GM19467 (cell line): ENCODE measurements at regions not wholly inside any gene's neighbourhood (a gene's known extent, or its start where the extent isn't known, plus 50 kb on each side); places are given as distances from the start of the nearest gene placed in this dataset.

Source experiments
- ATAC-seq: cut with Tn5 transposase; IDR thresholded peaks from one replicate; pipeline ENCODE4 v1.9.1; 2021; ENCODE audit warnings: mild to moderate bottlenecking, moderate library complexity; ENCODE audit not compliant: unreplicated experiment

- no peak for ATAC-seq
Observed at GRCh38 chr10:14396411-14397048, 65.8 kb upstream of the FRMD4A start.

- no peak for ATAC-seq
Observed at GRCh38 chr10:14394179-14394578, 63.5 kb upstream of the FRMD4A start.

- no peak for ATAC-seq
Observed at GRCh38 chr10:14391342-14391741, 60.6 kb upstream of the FRMD4A start.

- ATAC-seq, result peak; percentile 72
Observed at GRCh38 chr10:14389981-14390590, 59.4 kb upstream of the FRMD4A start.

GRCh38 chr10:14385596-14386593, 55.2 kb upstream of the FRMD4A start:
- ATAC-seq, result no peak

- no peak for ATAC-seq
Observed at GRCh38 chr10:14384915-14385314, 54.2 kb upstream of the FRMD4A start.

GRCh38 chr10:14384116-14384730, 53.5 kb upstream of the FRMD4A start:
- no peak for ATAC-seq

- ATAC-seq, result no peak
Observed at GRCh38 chr10:14383266-14383665, 52.5 kb upstream of the FRMD4A start.

GRCh38 chr10:14382531-14382930, 51.8 kb upstream of the FRMD4A start:
- no peak for ATAC-seq

- peak; percentile 46 for ATAC-seq
Observed at GRCh38 chr10:14382022-14382421, 51.3 kb upstream of the FRMD4A start.

- ATAC-seq, result no peak
Observed at GRCh38 chr10:14381475-14381874, 50.8 kb upstream of the FRMD4A start.

GRCh38 chr10:14380746-14381145, 50.0 kb upstream of the FRMD4A start:
- no peak for ATAC-seq
